Left ventricle myocardium inferior (tissue), 1 donor: ENCODE measurements at regions not wholly inside any gene's neighbourhood (a gene's known extent, or its start where the extent isn't known, plus 50 kb on each side); places are given as distances from the start of the nearest gene placed in this dataset.

Experiments
- DNase-seq: peaks from one replicate; pipeline ENCODE4 v3.0.0-alpha.2; 2020
- H3K27ac ChIP-seq: fragments of 200-600 bp; replicated peaks from 2 replicates; pipeline ENCODE4 v1.8.0; 2021
- H3K27me3 ChIP-seq: fragments of 200-600 bp; 2 replicates; pipeline ENCODE4 v1.8.0; 2021; ENCODE audit warnings: low read depth
- H3K36me3 ChIP-seq: fragments of 200-600 bp; 2 replicates; pipeline ENCODE4 v1.8.0; 2021
- H3K4me1 ChIP-seq: fragments of 200-600 bp; 2 replicates; pipeline ENCODE4 v1.8.0; 2021
- H3K4me3 ChIP-seq: fragments of 200-600 bp; 2 replicates; pipeline ENCODE4 v1.8.0; 2021; ENCODE audit warnings: mild to moderate bottlenecking, moderate library complexity
- H3K9me3 ChIP-seq: fragments of 200-600 bp; replicated peaks from 2 replicates; pipeline ENCODE4 v1.8.0; 2021
- intact Hi-C: fragments of 100-400 bp; cut with micrococcal nuclease; formaldehyde crosslinking; loops from one replicate; pipeline ENCODE4 v1.11.0; 2022
- TF ChIP-seq, protein P1 (sequence below): fragments of 200-600 bp; IDR thresholded peaks from 2 replicates; pipeline ENCODE4 v1.8.0; 2021; ENCODE audit warnings: antibody characterized with exemption, mild to moderate bottlenecking, borderline replicate concordance
- donor health status: DM: no; HTN: yes; CAD: no; lungs with severe emphysema.

DNA sequence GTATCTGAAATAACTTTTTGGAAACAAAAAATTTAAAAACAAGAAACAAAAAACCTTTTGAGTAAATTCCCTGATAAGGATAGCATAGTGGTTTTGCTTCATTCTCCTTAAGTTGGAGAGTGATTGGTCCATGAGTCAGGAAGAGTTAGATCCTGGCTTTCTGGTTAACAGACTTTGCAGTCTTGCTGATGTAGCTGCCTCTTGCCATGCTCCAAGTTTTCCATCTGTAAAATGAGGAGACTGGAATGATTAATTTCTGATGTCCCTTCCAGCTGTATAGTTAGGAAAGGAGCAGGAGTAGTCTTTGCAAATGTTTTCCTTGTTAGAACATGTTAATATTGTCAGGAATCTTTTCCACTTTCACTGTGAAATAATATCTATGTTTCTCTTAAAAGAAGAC, 266.6 kb downstream of the DNAJB9 start:
- intact Hi-C loops, result no loop called here
- DNase-seq, result no peak
- no peaks in the 10 kb centered on the region for H3K36me3 ChIP-seq
- no peaks in the 10 kb centered on the region for H3K27me3 ChIP-seq
- H3K4me1 ChIP-seq, result no peaks in the 10 kb centered on the region
- TF ChIP-seq, protein P1, sequence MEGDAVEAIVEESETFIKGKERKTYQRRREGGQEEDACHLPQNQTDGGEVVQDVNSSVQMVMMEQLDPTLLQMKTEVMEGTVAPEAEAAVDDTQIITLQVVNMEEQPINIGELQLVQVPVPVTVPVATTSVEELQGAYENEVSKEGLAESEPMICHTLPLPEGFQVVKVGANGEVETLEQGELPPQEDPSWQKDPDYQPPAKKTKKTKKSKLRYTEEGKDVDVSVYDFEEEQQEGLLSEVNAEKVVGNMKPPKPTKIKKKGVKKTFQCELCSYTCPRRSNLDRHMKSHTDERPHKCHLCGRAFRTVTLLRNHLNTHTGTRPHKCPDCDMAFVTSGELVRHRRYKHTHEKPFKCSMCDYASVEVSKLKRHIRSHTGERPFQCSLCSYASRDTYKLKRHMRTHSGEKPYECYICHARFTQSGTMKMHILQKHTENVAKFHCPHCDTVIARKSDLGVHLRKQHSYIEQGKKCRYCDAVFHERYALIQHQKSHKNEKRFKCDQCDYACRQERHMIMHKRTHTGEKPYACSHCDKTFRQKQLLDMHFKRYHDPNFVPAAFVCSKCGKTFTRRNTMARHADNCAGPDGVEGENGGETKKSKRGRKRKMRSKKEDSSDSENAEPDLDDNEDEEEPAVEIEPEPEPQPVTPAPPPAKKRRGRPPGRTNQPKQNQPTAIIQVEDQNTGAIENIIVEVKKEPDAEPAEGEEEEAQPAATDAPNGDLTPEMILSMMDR, result no peak
- peaks cover 23% of the 10 kb centered on the region for H3K9me3 ChIP-seq
- H3K27ac ChIP-seq, result no peak overlapping the region
- H3K4me3 ChIP-seq, result no peak overlapping the region

DNA sequence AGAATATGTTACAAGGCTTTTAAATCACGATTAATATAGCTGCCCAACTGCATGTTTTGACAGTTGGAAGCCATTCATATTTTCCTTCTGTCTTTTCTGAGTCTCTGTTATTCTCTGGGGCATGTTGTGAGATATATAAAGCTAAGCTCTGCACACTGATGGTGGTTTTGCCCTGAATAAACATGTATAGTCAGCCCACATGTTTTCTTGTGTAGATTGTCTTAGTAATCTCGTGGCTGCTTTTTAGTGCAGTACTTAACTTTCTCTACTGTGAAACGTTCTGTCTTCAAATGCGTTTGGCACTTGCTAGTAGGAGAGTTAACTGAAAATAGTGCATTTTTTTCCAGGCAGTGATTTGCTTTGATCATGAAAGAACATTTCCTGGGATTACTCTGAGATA, 268.5 kb downstream of the DNAJB9 start:
- Histone ChIP-seq H3K27me3 (no peaks in the 10 kb centered on the region), H3K27ac (no peak overlapping the region), H3K4me3 (no peak overlapping the region), H3K36me3 (no peaks in the 10 kb centered on the region), H3K9me3 (peaks cover 21% of the 10 kb centered on the region), H3K4me1 (no peaks in the 10 kb centered on the region)
- intact Hi-C loops, result no loop called here
- DNase-seq, result no peak
- TF ChIP-seq, protein P1, result no peak

DNA sequence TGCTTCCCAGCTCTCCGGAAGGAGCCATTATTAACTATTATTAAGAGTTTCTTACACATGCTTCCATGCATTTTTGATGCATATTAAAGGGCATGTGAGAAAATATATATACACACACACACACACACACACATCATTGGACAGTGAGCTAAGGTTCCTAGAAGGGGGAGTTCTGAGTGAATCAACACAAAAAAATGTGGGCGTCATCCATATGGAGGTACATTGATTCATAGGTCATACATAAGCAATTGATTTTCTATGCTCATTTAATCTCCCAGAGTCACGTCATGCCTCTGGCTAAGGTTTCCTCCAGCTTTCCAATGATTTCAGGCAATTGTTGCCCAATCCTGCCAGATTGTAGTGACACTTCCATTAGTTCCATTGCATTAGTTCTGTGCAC, 269.4 kb downstream of the DNAJB9 start:
- Histone ChIP-seq H3K9me3 (peaks cover 12% of the 10 kb centered on the region), H3K27ac (no peak overlapping the region), H3K4me1 (no peaks in the 10 kb centered on the region), H3K27me3 (no peaks in the 10 kb centered on the region), H3K4me3 (no peak overlapping the region), H3K36me3 (no peaks in the 10 kb centered on the region)
- no peak for DNase-seq
- intact Hi-C loops, result no loop called here
- TF ChIP-seq, protein P1, result no peak

DNA sequence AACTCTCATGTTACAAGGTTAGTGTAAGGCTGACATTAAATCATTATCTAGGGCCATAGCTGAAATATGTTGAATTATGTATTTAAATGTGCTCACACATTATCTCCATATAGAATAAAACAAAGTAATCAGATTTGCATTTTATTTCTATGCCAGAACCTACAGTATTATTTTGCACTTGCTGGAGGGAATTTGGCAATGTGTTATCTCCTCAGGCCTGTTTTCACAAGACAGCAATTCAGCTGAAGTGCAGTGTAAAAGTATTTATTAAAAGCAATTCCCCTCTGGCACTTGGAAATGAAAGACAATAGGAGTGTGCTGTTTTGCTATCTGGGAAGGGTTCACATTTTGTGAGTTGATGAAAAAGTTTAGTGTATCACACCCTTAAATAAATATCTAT, 276.3 kb downstream of the DNAJB9 start:
- intact Hi-C loops, result no loop called here
- DNase-seq, result no peak
- Histone ChIP-seq H3K27ac (no peak overlapping the region), H3K4me3 (no peak overlapping the region), H3K36me3 (no peaks in the 10 kb centered on the region), H3K4me1 (no peaks in the 10 kb centered on the region), H3K9me3 (no peaks in the 10 kb centered on the region), H3K27me3 (no peaks in the 10 kb centered on the region)
- TF ChIP-seq, protein P1, result no peak

DNA sequence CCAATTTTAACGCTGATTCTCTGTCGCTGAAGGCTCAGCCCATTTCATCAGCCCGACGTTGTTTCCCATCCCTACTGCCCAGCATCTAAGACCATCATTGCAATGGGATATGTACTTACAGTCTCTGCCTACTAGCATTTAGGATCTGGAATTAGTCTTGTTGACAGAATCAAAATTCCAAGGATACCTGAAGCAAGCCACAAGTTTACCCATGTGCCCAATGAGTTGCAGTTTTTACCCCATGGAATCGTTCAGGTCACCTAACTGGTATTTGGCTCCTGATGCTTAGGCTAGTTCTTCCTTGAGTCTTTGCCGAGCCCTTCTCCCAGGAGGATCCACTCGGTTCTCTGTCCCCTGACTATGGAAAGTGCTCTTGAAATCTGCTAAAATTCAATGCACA, 276.8 kb downstream of the DNAJB9 start:
- Histone ChIP-seq H3K4me3 (no peak overlapping the region), H3K27me3 (no peaks in the 10 kb centered on the region), H3K9me3 (no peaks in the 10 kb centered on the region), H3K4me1 (no peaks in the 10 kb centered on the region), H3K27ac (no peak overlapping the region), H3K36me3 (no peaks in the 10 kb centered on the region)
- TF ChIP-seq, protein P1, result no peak
- intact Hi-C loops, result no loop called here
- DNase-seq, result no peak

DNA sequence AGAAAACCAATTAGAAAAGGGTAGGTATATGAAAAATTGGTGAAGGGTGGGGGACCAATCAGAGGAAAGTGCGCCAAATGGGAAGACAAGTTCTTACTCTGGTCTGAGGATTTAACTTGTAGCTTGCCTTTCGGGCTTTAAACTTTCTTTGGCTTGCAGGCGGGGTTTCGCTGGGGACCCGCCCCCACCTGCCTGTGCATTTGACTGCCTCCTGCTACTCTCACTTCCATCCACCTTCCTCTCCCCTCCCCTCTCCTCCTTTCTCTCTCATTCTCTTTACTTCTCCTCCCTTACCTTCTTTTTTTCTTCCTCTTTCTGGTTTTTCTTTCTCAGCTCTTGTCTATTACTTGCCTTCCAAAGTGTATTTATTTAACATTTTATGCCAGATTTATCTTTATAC, 278.8 kb downstream of the DNAJB9 start:
- Histone ChIP-seq H3K27ac (no peak overlapping the region), H3K4me3 (no peak overlapping the region), H3K9me3 (no peaks in the 10 kb centered on the region), H3K4me1 (no peaks in the 10 kb centered on the region), H3K36me3 (no peaks in the 10 kb centered on the region), H3K27me3 (no peaks in the 10 kb centered on the region)
- intact Hi-C loops, result no loop called here
- TF ChIP-seq, protein P1, result no peak
- no peak for DNase-seq
